Keratinocyte (primary cell): ENCODE measurements at regions not wholly inside any gene's neighbourhood (a gene's known extent, or its start where the extent isn't known, plus 50 kb on each side); places are given as distances from the start of the nearest gene placed in this dataset.

Experiments
- DNase-seq: peaks from one replicate; pipeline ENCODE4 v3.0.0-alpha.2; 2011; ENCODE audit warnings: low read depth, missing footprints, low spot score
- FAIRE-seq: peaks from 2 replicates; lab custom pipeline; 2011; peaks lifted over from hg19 to GRCh38; lab: Jason Lieb, UNC
- H2AFZ ChIP-seq: 2 replicates; pipeline ENCODE4 v1.6.0; 2012; ENCODE audit warnings: low read length, control low read depth, inconsistent platforms; ENCODE audit not compliant: control insufficient read depth
- H3K27ac ChIP-seq: 2 replicates; pipeline ENCODE4 v1.5.1; 2011; ENCODE audit warnings: low read length; ENCODE audit not compliant: control insufficient read depth, insufficient read depth
- H3K27me3 ChIP-seq: 3 replicates; pipeline ENCODE4 v1.6.0; 2011; ENCODE audit warnings: low read length; ENCODE audit not compliant: control insufficient read depth, insufficient read depth; ENCODE audit errors: extremely low read depth
- H3K36me3 ChIP-seq, 2 experiments: 2 replicates in 1 of 2; 3 replicates in 1 of 2; pipeline ENCODE4 v1.5.1; 2011; ENCODE audit warnings: low read length in 2 of 2, mild to moderate bottlenecking in 1 of 2; ENCODE audit not compliant: control insufficient read depth in 2 of 2, insufficient read depth in 2 of 2; ENCODE audit errors: extremely low read depth in 1 of 2
- H3K4me1 ChIP-seq: 3 replicates; pipeline ENCODE4 v1.5.1; 2011; ENCODE audit warnings: low read length; ENCODE audit not compliant: control insufficient read depth, insufficient read depth; ENCODE audit errors: extremely low read depth
- H3K4me2 ChIP-seq: 3 replicates; pipeline ENCODE4 v1.6.0; 2011; ENCODE audit warnings: low read depth, low read length; ENCODE audit not compliant: control insufficient read depth, insufficient read depth; ENCODE audit errors: extremely low read depth
- H3K4me3 ChIP-seq, 3 experiments: fragments of 200-600 bp in 1 of 3; sonication (generic) in 1 of 3; 2 replicates in 2 of 3; 3 replicates in 1 of 3; pipeline ENCODE4 v1.5.1; 2011 to 2016; ENCODE audit warnings: low read length in 3 of 3, mild to moderate bottlenecking in 3 of 3, control low read depth in 2 of 3, inconsistent platforms in 1 of 3, low read depth in 1 of 3, mixed read lengths in 1 of 3, mixed run types in 1 of 3, moderate library complexity in 1 of 3; ENCODE audit not compliant: control insufficient read depth in 2 of 3, insufficient read depth in 2 of 3; ENCODE audit errors: extremely low read depth in 1 of 3
- H3K79me2 ChIP-seq: 2 replicates; pipeline ENCODE4 v1.6.0; 2012; ENCODE audit warnings: low read length; ENCODE audit not compliant: control insufficient read depth, insufficient read depth
- H3K9ac ChIP-seq: 3 replicates; pipeline ENCODE4 v1.6.0; 2011; ENCODE audit warnings: low read length; ENCODE audit not compliant: control insufficient read depth, insufficient read depth; ENCODE audit errors: extremely low read depth
- H3K9me1 ChIP-seq: 3 replicates; pipeline ENCODE4 v1.6.0; 2011; ENCODE audit warnings: low read length; ENCODE audit not compliant: control insufficient read depth, insufficient read depth; ENCODE audit errors: extremely low read depth
- H3K9me3 ChIP-seq: 2 replicates; pipeline ENCODE4 v1.5.1; 2012; ENCODE audit warnings: low read depth, low read length; ENCODE audit not compliant: control insufficient read depth
- H4K20me1 ChIP-seq: 3 replicates; pipeline ENCODE4 v1.6.0; 2011; ENCODE audit warnings: low read length; ENCODE audit not compliant: control insufficient read depth, insufficient read depth; ENCODE audit errors: extremely low read depth
- EZH2 ChIP-seq: IDR thresholded peaks from one replicate; pipeline ENCODE4 v1.6.1; 2012; ENCODE audit warnings: inconsistent platforms, mild to moderate bottlenecking, low read length, moderate library complexity
- dilution Hi-C: fragments of 300-500 bp; cut with MboI; formaldehyde crosslinking; loops from one replicate; pipeline ENCODE4 v1.7.0; 2020; ENCODE audit warnings: low sequenced_read_pairs; ENCODE audit not compliant: extremely low pct_ligation_motif_present
- TF ChIP-seq, protein P1 (sequence below), 3 experiments: IDR thresholded peaks in 1 of 3; conservative IDR thresholded peaks in 1 of 3; optimal IDR thresholded peaks in 1 of 3; 2 replicates in 2 of 3; 3 replicates in 1 of 3; pipeline versions ENCODE3 to v1.5.1; 2011; ENCODE audit warnings: low read length in 3 of 3, mild to moderate bottlenecking in 3 of 3, moderate library complexity in 2 of 3, control low read depth in 1 of 3, inconsistent platforms in 1 of 3; ENCODE audit not compliant: insufficient read depth in 2 of 3; ENCODE audit errors: extremely low read depth in 1 of 3

DNA sequence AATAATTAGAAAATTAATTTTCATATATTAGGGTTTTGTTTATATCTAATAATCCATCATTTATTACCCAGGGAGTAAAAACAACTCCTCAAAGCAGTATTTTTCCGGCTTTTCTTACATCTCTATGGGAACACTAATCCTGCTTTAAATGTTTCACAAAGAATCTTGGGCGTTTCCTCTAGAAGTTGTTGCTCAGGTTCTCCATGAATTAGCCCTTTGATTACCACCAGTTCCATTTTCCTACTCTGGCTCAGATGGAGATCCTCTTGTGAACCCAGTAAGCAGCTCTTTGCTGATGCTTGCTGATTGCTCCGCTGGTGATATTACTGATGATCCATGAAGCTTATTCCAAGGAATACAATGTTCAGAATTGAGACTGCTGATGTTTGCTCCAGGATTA lies 78.5 kb upstream of the PKP2 start:
- no peak for TF ChIP-seq EZH2
- TF ChIP-seq, protein P1, sequence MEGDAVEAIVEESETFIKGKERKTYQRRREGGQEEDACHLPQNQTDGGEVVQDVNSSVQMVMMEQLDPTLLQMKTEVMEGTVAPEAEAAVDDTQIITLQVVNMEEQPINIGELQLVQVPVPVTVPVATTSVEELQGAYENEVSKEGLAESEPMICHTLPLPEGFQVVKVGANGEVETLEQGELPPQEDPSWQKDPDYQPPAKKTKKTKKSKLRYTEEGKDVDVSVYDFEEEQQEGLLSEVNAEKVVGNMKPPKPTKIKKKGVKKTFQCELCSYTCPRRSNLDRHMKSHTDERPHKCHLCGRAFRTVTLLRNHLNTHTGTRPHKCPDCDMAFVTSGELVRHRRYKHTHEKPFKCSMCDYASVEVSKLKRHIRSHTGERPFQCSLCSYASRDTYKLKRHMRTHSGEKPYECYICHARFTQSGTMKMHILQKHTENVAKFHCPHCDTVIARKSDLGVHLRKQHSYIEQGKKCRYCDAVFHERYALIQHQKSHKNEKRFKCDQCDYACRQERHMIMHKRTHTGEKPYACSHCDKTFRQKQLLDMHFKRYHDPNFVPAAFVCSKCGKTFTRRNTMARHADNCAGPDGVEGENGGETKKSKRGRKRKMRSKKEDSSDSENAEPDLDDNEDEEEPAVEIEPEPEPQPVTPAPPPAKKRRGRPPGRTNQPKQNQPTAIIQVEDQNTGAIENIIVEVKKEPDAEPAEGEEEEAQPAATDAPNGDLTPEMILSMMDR (optimal IDR thresholded peaks at IDR 0.05 in 1 of 3, IDR thresholded peaks at IDR 0.05 in 1 of 3, conservative IDR thresholded peaks at IDR 0.05 in 1 of 3; ENCODE audit: extremely low read depth in 1 of 3, insufficient read depth in 2 of 3, low read length in 3 of 3), result no peak
- H4K20me1 ChIP-seq, result no peaks in the 10 kb centered on the region
- no peak overlapping the region for H3K4me3 ChIP-seq
- DNase-seq (no peak), FAIRE-seq (no peak)
- no peaks in the 10 kb centered on the region for H3K9me1 ChIP-seq
- no peak overlapping the region for H3K9ac ChIP-seq
- no peak overlapping the region for H2AFZ ChIP-seq
- H3K4me2 ChIP-seq, result no peak overlapping the region
- no peaks in the 10 kb centered on the region for H3K9me3 ChIP-seq
- no peaks in the 10 kb centered on the region for H3K4me1 ChIP-seq
- no peaks in the 10 kb centered on the region for H3K36me3 ChIP-seq
- dilution Hi-C loops, result no loop called here
- H3K27ac ChIP-seq, result no peak overlapping the region
- no peaks in the 10 kb centered on the region for H3K27me3 ChIP-seq
- H3K79me2 ChIP-seq, result no peaks in the 10 kb centered on the region

DNA sequence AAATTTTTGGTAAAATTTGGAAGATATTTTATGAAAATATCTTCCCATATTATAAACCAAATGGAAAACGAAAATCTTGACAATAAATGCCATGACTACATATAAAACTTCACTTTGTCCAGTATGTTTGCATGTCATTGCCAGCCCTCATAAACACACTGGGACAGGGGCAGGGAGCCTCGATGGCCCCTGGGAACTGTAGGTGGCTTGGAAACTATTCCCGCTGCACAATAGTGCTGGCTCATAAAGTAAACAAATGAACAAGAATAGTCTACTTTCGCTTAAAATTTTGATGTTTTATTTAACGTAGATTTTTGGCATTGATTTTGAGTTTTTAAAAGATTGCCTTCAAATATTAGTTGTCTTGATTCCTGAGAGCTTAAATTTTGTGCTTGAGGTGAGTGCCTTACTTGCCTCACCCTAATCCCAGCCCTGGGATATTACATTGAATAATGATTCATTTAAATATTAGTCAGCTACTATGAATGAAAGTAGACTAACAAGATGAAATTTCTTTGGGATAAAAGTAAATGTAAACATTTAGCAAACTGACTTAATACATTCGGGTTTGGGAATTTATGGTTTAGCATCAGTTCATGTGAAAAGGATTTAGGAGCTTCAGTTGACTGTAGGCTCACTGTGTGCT lies 74.0 kb upstream of the PKP2 start:
- DNase-seq (no peak), FAIRE-seq (no peak)
- Histone ChIP-seq H3K4me2 (no peak overlapping the region), H3K36me3 (no peaks in the 10 kb centered on the region), H3K79me2 (no peaks in the 10 kb centered on the region), H2AFZ (no peak overlapping the region), H3K9me1 (no peaks in the 10 kb centered on the region), H3K4me3 (no peak overlapping the region), H3K9me3 (no peaks in the 10 kb centered on the region), H3K27ac (no peak overlapping the region), H3K9ac (no peak overlapping the region), H4K20me1 (no peaks in the 10 kb centered on the region), H3K27me3 (no peaks in the 10 kb centered on the region), H3K4me1 (no peaks in the 10 kb centered on the region)
- TF ChIP-seq, protein P1 (optimal IDR thresholded peaks at IDR 0.05 in 1 of 3, IDR thresholded peaks at IDR 0.05 in 1 of 3, conservative IDR thresholded peaks at IDR 0.05 in 1 of 3; ENCODE audit: extremely low read depth in 1 of 3, insufficient read depth in 2 of 3, low read length in 3 of 3), result no peak
- dilution Hi-C loops, result no loop called here
